CD4-positive, alpha-beta T cell treated with Interleukin-4 for 1 hour (primary cell): ENCODE measurements at regions not wholly inside any gene's neighbourhood (a gene's known extent, or its start where the extent isn't known, plus 50 kb on each side); places are given as distances from the start of the nearest gene placed in this dataset.

ENCODE experiments used
- DNase-seq, 2 donors: peaks; one replicate each; pipeline ENCODE4 v3.0.0-alpha.2; 2020 to 2022

DNA sequence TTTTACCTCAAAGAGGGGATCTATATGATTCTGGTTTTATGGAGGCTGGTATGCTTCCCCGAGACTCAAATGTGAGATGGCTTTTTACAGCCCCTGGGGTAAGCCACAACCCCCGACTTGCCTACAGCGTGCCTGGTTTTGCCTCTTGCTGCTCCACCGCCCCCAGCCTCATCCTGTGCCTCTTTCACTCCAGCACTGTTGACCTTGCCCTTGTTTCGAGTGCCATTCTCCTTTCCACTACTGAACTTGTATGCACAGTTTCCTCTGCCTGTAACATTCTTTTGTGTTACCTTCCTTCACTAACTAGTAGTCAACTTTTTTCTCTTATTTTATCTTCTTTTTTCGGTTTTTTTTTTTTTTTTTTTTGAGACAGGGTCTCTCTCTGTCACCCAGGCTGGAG is 219.0 kb upstream of the ZBED5 start:
- DNase-seq, result no peak

DNA sequence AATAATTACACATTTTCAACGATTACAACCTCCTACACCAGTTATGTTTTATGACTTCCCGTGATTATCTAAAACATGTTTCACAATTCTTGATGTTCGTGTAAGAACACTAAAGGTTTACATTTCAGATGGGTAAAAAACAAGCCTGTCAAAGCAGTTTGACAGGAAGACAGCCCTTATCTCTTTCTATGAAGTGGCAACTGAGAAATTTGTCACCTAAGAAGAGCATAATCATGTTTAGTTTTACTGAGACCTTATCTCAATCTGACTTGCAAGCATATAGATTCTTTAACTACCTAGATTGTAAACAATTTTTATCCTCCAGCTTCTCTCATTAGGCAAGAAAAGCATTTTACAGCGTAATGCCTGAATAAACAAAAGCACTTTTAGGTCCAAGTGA is 218.4 kb upstream of the ZBED5 start:
- no peak for DNase-seq

DNA sequence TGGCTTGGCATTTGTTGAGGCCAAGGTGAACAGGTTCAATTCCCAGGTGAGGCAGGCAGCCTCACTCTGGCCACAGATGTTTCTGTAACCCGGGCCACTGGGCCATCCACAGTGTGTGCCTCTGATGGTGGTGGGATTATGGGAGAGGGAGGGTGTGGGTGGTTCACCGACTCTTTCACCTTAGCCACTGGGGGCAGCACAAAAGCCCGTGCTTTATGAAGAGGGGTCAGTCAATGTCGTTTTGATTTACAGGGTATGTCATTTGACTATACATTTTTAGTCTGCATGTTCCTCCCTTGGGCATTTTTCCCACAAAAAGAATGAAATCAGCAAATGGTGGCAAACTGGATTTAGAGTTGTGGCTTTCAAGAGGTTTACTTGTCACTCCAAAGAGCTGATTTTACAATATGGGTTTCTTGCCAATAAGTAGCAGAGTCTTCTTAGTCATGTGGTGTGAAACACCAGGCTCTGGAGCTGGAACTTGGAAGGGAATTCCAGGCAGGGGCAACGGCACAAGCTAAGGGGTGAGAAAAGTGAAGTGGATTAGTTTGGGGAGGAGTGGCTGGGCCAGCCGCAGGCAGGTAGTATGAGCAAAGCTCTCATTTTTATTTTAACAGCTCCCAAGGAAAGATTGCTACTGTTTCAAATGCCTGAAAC is 217.8 kb upstream of the ZBED5 start:
- no peak for DNase-seq

DNA sequence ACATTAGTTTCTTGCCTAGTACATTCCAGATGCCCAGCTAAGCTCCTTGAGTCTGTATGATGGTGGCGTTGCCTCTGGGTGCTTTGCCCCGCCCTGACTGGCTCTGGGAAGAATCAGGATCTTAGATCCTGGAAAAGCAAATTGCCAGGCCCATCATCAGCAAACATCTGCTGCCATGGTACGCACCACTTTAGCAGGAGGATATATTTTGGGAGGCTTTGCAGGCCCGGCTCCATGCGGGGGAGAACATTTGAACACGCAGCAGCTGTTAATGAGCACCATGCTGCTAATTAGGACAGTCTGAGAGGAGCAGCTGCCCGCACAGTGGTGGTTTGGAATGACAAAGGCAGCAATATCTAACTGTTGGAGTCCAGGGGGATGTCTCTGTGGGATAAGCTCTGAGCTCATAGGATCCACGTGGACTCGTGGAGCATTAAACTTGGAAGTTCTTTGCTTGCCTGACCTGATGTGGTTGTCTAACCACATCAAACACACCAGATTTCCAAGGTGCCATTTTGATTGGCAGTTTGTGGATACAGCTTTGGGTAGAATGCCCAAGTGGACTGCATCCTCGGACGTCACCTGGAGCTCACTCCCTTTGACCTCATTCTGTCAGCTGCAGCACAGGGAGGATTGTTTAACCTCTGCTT is 217.0 kb upstream of the ZBED5 start:
- no peak for DNase-seq

- no peak for DNase-seq
Observed at GRCh38 chr11:11073996-11074395, 216.1 kb upstream of the ZBED5 start.

GRCh38 chr11:11072067-11072466 is 214.2 kb upstream of the ZBED5 start:
- no peak for DNase-seq

DNA sequence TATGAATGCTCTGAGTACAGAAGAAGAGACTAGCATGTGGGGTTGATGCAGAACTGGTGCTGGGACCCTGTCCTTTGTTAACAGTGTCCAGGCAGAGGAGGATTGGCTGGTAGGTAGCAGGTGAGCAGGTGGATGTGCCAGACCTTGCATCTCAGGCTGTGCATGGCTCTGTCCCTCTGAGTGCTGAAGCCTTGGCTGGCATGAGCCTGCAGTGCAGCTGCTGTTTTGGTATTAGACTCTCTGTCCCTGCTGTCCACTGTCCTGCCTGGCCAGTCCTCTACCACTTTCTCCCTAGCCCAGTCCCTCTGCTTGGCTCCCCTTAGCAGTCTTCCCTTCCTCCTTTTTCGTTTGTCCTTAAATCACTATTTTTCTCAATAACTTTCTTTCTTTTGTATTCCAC is 213.6 kb upstream of the ZBED5 start:
- DNase-seq, result no peak

- no peak for DNase-seq
Observed at GRCh38 chr11:11070976-11071375, 213.1 kb upstream of the ZBED5 start.

DNA sequence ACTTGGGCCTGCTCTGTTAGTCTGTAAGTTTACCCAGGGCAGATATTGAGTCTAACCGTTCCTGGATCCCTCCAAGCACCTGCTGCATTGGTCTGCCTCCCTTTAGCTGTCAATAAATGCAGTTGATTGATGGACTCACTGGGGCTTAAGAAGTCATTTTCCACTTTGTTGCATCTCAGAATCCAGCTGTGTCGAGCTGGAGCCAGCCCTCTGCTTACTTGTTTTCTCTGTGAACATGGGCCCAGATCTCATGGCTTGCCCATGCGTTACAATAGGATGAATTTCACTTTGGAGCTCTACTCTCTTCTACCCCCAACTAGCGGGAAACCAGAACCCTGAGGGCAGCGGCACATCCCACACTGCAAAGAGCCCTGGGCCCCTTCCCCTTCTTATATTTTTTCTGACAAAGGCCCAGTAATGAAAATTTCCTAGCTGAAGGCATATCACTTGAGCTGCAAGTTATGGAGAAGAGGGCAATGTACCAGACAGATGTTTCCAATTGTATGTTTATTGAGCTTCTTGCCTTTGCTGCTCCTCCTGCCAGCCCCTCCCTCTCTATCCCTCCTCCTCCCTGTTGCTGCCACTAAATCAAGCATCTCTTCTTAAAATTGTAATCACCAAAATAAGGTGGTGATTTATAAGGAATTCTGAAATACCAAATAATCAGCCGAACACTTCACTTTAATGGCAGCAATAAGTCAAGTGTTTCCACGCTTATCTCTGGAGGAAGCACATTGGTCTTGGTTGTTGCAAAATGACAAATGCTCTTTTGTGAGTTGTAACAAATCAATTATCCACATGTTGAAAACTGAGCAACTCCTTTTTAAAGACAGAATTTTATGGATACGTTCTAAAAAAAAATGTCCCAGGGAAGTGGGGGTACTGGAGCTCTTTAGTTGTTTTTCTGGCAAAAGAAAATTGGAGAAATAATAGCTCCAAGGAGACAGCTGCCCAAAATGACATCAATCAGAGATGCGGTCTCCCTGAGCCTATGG is 212.3 kb upstream of the ZBED5 start:
- DNase-seq, result no peak

GRCh38 chr11:11068113-11068512 is 210.3 kb upstream of the ZBED5 start:
- DNase-seq, result no peak

DNA sequence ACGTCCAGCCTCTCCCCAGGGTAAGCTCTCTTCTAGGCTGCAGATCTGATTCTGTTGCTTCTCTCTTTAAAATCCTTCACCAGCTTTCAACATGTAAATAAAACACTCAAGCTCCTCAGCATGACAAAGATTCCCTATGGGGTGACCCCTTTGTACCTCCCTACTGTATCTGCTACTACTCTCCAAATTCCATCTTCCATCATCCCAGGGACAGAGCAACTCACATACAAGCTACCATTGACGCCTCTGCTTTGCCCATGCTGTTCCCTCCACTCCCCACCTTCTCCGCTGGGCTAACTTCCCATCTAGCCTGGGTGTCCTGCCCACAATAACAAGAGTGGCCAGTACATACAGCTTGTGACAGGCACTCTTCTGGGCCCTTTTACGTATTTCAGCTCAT is 207.5 kb upstream of the ZBED5 start:
- no peak for DNase-seq

DNA sequence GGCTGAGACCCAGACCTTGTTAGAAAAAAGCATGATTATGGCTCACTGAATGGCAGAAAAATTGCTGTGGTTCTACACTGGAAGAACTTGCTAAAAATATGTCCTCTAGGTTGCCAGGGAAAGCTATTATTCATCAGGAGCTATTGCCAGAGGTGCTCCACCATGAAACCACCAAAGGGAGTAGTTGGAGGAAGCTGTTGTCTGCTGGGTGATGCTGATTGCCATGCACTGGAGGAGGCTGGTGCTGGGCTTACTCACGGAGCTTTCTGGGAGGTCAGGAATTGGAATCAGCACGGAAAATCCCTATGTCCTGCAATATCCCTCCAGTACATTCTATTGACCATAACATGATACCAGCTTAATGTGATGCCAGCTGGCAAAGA is 199.6 kb upstream of the ZBED5 start:
- DNase-seq, result no peak

DNA sequence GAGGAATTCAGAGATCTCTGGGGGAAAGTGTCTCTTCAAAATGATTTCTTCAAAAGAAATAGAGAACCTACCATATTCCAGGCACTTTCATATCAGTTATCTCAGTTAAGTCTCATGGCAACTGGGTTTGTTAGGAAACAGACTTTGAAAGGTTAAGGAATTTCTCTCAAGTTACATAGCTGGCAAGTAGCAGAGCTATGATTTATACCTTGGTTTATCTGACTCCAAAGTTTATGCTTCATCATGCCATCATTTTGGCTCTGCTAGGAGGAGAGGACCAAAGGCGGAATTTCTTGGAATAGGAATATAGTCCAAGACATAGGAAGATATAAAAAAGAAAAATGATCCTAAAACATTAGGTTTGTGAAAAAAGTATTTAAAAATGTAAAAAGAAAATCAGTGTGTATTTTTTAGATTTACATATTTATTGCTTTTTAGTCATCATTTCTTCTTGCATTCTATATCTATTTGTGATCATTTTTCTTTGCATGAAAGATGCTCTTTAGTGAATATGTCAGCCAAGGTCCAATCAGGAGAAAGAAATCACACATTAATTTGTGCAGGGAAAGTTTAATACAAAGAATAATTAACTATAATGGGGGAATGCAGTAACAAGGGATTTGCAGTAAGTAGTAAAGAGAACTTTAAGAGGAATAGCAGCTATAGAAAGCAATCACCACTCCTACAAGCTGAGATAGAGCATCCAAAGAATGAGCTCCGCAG is 199.1 kb upstream of the ZBED5 start:
- no peak for DNase-seq

- DNase-seq, result no peak
Observed at GRCh38 chr11:11056316-11056715, 198.5 kb upstream of the ZBED5 start.

DNA sequence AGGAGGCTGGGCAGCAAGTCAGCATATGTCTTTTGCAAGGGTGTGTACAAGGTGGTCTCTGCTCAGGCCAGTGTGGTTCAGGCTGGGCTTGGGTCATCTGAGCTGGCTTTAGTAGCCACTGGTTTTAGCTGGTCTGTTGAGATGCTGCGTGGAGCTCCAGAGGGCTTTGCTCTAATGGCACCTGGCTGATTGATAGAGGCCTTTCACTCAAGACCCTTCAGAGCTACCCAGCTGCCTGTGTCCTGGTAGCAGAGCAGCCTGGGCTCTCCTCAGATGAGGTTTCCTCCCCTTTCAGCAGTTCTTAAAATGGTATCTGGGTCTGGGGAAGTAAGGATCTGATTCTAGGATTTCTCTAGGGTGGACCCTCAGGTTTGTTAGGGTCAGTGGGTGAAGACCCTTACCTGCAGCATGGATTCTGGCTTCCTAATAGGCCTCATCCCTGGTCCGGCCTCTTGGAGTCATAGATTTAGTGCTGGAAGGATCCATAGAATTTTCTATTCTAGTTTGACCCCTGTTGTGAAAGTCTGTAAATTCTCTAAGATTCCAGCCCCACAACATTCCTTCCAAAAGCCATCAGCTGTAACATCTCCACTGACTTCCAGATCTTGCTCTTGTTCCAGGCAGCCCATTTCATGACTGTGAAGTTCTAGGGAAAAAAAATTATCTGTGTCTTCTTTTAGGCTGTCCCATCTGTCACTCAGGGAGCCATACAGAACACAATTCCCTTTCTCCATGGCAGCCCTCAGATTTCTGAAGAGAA is 190.2 kb upstream of the ZBED5 start:
- DNase-seq, result no peak

- no peak for DNase-seq
Observed at GRCh38 chr11:11046781-11047180, 188.9 kb upstream of the ZBED5 start.

DNA sequence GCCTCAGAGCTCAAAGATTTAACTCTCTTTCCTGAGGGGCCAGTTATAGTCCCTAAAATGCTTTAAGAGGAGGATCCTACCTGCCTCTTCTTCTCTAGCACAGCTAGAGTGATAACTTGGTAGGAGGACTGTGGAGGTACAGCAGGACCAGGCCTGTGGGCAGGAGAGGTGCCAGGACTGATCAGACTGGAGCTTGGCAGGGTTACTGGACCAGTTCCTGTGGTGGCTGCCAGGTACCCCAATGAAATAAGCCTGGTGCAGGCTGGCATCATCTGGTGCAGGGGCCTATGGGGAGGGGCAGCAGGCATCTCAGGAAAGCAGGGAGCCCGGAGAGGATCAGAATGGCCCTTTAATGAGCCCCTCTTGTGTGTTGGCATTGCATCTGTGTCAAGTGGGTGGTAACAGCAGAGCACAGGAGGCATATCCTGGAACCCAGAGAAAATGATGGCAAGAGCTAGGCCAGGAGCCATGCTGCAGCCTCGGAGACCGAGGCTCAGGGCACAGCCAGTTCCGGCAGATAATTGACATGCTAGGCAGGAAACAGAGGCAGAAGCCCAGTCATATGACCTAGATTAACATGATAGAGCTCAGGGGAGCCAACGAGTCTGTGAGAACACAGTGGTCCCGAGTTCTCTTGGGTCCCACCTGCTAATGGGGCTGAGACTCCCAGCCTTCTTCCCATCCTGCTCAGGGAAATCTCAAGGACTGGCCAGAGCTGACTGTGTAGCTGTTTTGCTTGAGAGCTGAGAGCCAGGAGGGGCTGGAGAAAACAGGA is 187.5 kb upstream of the ZBED5 start:
- no peak for DNase-seq

DNA sequence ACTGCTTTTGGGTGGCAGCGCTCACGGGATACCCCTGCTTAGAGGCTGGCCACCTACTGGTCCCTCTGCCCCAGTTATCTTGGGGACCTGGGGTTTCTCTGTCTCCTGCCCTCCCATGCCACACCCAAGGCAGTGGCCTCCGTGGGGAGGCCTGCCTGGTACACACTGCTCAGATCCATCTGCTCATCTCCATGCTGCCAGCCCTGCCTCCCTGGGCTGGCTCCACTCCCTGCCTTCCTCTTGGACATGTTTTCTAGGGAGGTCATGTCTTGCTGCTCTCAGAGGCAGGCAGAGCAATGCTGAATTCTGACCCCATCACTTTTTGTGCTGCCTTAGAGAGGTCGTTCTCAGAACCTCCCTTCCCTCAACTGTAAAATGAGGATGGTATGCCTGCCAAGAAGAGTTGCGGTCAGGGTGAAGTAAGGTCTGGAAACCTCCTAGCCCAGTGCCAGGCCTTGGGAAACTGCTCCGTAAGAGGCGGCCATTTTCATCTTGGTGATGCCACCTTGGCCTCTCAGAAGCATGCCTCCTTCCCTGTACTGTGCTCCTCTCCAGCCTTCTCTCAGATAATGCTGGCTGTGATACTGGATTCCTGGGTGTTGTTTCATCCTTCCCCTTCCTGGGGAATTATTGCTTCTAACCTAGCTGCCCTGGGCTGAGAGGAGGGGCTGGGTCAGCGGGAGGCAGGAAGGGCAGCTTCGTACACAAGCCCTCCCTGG is 186.4 kb upstream of the ZBED5 start:
- no peak for DNase-seq

- no peak for DNase-seq
Observed at GRCh38 chr11:11043721-11044120, 185.9 kb upstream of the ZBED5 start.

DNA sequence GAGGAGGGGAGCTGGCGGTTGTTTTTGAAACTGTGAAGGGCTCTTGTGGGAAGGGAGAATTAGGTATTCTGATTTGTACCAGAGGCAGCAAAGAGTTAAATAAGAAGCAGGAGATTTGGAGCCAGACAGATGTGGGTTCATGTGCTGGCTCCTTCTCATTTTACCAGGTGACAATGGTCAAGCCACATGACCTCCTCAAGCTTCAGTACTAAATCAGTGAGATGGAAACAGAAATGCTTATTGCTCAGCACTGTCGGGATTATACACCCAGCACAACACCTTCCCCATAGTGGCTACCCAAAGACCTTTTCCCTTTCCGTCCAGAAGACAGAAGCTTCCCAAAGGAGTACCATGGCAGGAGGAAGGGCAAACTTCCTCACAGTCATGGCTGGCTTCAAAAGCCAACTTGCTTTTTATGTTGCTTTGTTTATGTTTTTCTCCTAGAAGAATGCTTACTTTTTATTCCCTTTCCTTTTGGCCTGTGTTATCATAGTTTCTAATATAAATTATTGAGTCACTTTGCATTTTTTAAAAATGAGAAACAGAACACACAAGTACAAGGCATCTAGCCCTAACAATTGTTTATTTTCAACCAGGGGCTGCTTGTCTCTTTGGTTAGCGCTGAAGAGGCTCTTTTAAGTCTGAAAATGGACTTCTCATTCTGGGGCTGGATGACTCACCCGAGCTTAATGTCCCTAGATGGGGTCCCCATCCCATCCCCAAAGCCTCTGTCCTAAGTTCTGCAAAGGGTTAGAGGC is 181.5 kb upstream of the ZBED5 start:
- no peak for DNase-seq
